ENCODE measurements at regions not wholly inside any gene's neighbourhood (a gene's known extent, or its start where the extent isn't known, plus 50 kb on each side); places are given as distances from the start of the nearest gene placed in this dataset.

DNA sequence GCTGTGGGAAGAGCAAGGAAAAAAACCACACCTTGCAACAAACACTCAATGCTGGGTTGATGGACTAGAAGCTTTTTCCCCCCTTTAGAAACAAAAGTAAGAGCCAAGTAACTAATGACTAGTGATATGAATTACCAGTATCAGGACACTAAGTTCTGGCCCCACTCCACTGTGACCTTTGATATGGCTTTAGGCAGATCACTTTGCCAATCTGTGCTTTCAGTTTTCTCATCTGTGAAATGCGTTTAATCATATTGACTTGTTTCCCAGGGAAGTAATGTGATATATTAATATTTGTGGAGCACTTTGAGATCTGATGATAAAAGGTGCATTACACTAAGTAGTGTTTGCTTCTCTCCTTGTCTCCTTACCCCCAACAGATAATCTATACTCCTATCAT lies 319.3 kb upstream of the SATB1 start:
- TF ChIP-seq, protein P1, sequence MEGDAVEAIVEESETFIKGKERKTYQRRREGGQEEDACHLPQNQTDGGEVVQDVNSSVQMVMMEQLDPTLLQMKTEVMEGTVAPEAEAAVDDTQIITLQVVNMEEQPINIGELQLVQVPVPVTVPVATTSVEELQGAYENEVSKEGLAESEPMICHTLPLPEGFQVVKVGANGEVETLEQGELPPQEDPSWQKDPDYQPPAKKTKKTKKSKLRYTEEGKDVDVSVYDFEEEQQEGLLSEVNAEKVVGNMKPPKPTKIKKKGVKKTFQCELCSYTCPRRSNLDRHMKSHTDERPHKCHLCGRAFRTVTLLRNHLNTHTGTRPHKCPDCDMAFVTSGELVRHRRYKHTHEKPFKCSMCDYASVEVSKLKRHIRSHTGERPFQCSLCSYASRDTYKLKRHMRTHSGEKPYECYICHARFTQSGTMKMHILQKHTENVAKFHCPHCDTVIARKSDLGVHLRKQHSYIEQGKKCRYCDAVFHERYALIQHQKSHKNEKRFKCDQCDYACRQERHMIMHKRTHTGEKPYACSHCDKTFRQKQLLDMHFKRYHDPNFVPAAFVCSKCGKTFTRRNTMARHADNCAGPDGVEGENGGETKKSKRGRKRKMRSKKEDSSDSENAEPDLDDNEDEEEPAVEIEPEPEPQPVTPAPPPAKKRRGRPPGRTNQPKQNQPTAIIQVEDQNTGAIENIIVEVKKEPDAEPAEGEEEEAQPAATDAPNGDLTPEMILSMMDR (IDR thresholded peaks at IDR 0.05): no peak
- no peak for TF ChIP-seq POLR2AphosphoS5 (IDR thresholded peaks at IDR 0.05)
- TF ChIP-seq POLR2A (IDR thresholded peaks at IDR 0.05): no peak
- TF ChIP-seq EP300 (IDR thresholded peaks at IDR 0.05): no peak

Data from sigmoid colon (tissue), 4 donors.